Calu3 (cell line): ENCODE measurements at regions not wholly inside any gene's neighbourhood (a gene's known extent, or its start where the extent isn't known, plus 50 kb on each side); places are given as distances from the start of the nearest gene placed in this dataset.

Source experiments
- BruUV-seq: library from RNA; stranded (reverse); fragments of 400-500 nt; replicated peaks from 2 replicates; lab custom pipeline; 2021; lab: Mats Ljungman, UMichigan
- CTCF ChIA-PET: fragments of 300-600 bp; sonication (Branson Sonifier 250); formaldehyde crosslinking; loops from one replicate; lab custom pipeline; 2022; ENCODE audit warnings: antibody characterized with exemption; lab: Charles Lee
- DNase-seq: peaks from one replicate; pipeline ENCODE4 v3.0.0; 2022
- H3K27ac Mint-ChIP-seq: one replicate; pipeline ENCODE4 v1.8.0; 2022; ENCODE audit warnings: mixed read lengths; ENCODE audit not compliant: unreplicated experiment
- H3K27me3 Mint-ChIP-seq: one replicate; pipeline ENCODE4 v1.8.0; 2022; ENCODE audit warnings: mixed read lengths; ENCODE audit not compliant: unreplicated experiment
- H3K36me3 Mint-ChIP-seq: one replicate; pipeline ENCODE4 v1.8.0; 2022; ENCODE audit warnings: mild to moderate bottlenecking, moderate library complexity, mixed read lengths; ENCODE audit not compliant: insufficient read depth, unreplicated experiment
- H3K4me1 Mint-ChIP-seq: one replicate; pipeline ENCODE4 v1.8.0; 2022; ENCODE audit warnings: mild to moderate bottlenecking, low read depth, mixed read lengths; ENCODE audit not compliant: unreplicated experiment
- H3K4me3 Mint-ChIP-seq: one replicate; pipeline ENCODE4 v1.8.0; 2022; ENCODE audit warnings: mild to moderate bottlenecking, low read depth, moderate library complexity, mixed read lengths; ENCODE audit not compliant: unreplicated experiment
- H3K9me3 Mint-ChIP-seq: one replicate; pipeline ENCODE4 v1.8.0; 2022; ENCODE audit warnings: low read depth, mixed read lengths; ENCODE audit not compliant: unreplicated experiment
- intact Hi-C: fragments of 100-400 bp; cut with micrococcal nuclease; formaldehyde crosslinking; loops from one replicate; pipeline ENCODE4 v1.10.0; 2022; ENCODE audit not compliant: unreplicated experiment
- TF ChIP-seq, protein P1 (sequence below): fragments of 200-600 bp; IDR thresholded peaks from one replicate; pipeline ENCODE4 v1.8.0; 2022; ENCODE audit warnings: antibody characterized with exemption; ENCODE audit not compliant: unreplicated experiment

DNA sequence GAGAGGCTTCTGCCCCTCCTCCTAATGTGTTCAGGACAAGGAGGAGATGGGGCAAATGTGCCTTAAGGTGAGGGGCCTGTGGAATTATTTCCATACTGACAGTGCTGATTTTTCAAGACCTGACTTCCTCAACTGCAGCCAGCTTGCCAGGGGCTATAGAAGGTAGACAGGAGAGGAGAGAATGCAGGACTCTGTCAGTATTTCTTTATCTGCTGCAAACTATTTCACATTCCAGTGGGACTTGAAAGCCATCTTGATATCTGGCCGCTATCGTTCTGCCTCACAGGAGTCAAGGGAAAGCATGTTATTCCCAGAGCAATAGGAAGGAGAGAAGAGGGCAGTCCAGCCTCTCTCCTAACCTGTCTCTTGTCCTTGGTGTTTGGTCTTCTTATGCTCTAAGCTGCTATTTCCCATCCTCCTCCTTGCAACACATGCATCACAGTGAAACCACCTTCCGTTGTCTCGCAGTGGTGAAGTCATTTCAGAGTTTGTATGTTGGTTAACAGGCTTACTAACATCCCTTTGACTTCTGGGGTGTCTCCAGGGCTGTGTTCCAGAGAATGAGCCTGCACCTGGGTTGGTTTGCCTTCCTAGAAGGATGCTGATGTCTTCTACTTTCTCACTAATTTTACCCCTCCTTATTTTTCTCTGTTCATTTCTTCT lies 95.1 kb upstream of the MRPS22 start:
- no peak overlapping the region for H3K27ac Mint-ChIP-seq
- H3K4me3 Mint-ChIP-seq: no peak overlapping the region
- DNase-seq: no peak
- TF ChIP-seq, protein P1, sequence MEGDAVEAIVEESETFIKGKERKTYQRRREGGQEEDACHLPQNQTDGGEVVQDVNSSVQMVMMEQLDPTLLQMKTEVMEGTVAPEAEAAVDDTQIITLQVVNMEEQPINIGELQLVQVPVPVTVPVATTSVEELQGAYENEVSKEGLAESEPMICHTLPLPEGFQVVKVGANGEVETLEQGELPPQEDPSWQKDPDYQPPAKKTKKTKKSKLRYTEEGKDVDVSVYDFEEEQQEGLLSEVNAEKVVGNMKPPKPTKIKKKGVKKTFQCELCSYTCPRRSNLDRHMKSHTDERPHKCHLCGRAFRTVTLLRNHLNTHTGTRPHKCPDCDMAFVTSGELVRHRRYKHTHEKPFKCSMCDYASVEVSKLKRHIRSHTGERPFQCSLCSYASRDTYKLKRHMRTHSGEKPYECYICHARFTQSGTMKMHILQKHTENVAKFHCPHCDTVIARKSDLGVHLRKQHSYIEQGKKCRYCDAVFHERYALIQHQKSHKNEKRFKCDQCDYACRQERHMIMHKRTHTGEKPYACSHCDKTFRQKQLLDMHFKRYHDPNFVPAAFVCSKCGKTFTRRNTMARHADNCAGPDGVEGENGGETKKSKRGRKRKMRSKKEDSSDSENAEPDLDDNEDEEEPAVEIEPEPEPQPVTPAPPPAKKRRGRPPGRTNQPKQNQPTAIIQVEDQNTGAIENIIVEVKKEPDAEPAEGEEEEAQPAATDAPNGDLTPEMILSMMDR: no peak
- intact Hi-C loops: no loop called here
- CTCF ChIA-PET: no interaction called here
- no peaks in the 10 kb centered on the region for H3K27me3 Mint-ChIP-seq
- no peaks in the 10 kb centered on the region for H3K9me3 Mint-ChIP-seq
- H3K4me1 Mint-ChIP-seq: no peaks in the 10 kb centered on the region
- no peaks in the 10 kb centered on the region for H3K36me3 Mint-ChIP-seq
- no TSS peak for BruUV-seq

DNA sequence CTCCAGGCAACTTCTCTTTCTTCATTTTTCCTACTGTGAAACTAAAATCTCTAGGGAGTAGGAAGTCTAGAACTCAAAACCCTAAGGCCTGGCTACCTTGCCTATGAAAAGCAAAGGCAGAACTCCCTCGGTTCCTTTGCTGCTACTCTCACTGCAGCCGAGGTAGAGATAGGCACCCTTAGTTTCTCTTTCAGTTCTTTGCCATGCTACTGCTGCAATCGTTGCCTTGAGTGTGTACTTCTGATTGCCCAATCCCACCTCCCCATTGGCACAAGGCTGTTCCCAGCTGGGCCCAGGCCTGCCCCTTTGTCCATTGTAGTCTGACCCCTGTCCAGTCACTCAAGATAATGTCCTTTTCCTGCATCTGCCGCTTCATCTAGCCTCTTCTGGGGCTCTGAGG lies 92.3 kb upstream of the MRPS22 start:
- no peak overlapping the region for H3K4me3 Mint-ChIP-seq
- no peak for DNase-seq
- TF ChIP-seq, protein P1: no peak
- CTCF ChIA-PET: no interaction called here
- no peaks in the 10 kb centered on the region for H3K27me3 Mint-ChIP-seq
- peaks cover 5% of the 10 kb centered on the region for H3K9me3 Mint-ChIP-seq
- BruUV-seq: no TSS peak
- intact Hi-C loops: no loop called here
- no peaks in the 10 kb centered on the region for H3K4me1 Mint-ChIP-seq
- H3K36me3 Mint-ChIP-seq: no peaks in the 10 kb centered on the region
- H3K27ac Mint-ChIP-seq: no peak overlapping the region

DNA sequence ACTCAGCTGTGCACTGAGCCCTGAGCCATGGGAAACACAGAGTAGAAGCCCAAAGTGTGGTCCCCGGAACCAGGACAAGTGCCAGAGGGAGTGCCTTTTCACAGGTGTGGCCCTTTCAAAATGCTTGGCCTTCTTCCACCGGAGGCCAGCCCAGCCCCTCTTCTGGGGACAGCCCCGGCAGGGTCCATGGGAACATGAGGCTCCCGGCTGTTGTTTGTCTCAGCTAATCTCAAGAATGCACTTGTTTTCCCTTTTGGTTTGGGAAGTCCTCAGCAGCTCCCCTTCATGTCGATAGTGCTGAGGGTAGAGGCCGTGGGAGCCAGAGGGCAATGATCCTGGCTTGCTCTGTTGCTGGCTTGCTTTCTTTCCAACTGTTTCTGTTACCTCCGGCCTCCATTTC lies 91.1 kb upstream of the MRPS22 start:
- H3K36me3 Mint-ChIP-seq: no peaks in the 10 kb centered on the region
- BruUV-seq: no TSS peak
- CTCF ChIA-PET: no interaction called here
- peaks cover 3% of the 10 kb centered on the region for H3K27me3 Mint-ChIP-seq
- intact Hi-C loops: no loop called here
- H3K9me3 Mint-ChIP-seq: peaks cover 5% of the 10 kb centered on the region
- TF ChIP-seq, protein P1: no peak
- H3K4me3 Mint-ChIP-seq: no peak overlapping the region
- H3K4me1 Mint-ChIP-seq: no peaks in the 10 kb centered on the region
- no peak overlapping the region for H3K27ac Mint-ChIP-seq
- no peak for DNase-seq

DNA sequence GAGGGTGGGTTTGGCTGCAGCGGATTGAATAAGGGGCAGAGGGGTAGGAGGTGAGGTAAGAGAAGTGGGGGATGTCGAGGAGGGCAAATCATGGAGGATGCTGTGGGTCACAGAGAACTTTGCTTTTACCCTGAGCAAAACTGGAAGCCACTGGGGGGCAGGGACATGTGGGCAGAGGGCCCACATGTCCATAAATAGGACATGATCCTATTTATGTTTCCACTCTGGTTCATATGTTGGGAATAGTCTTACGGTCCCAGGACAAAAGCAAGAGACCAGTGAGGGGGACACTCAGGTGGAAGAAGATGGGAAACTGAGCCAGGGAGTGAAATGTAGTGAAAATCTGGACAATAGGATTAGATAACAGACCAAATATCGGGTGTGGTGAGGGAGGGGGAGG lies 85.5 kb upstream of the MRPS22 start:
- intact Hi-C loops: no loop called here
- Mint-ChIP-seq H3K4me1 (no peaks in the 10 kb centered on the region), H3K27me3 (peaks cover 21% of the 10 kb centered on the region), H3K36me3 (no peaks in the 10 kb centered on the region), H3K9me3 (peaks cover 5% of the 10 kb centered on the region), H3K4me3 (no peak overlapping the region), H3K27ac (no peak overlapping the region)
- CTCF ChIA-PET: no interaction called here
- DNase-seq: no peak
- TF ChIP-seq, protein P1: no peak
- no TSS peak for BruUV-seq
